Panc1 (cell line): ENCODE measurements at regions not wholly inside any gene's neighbourhood (a gene's known extent, or its start where the extent isn't known, plus 50 kb on each side); places are given as distances from the start of the nearest gene placed in this dataset.
"Not testable (repeated sequence)": the region's sequence is repeated elsewhere in the genome, so short reads cannot be mapped to it uniquely, and the experiment has no call there.

Experiments used
- CTCF ChIP-seq: fragments of 450-650 bp; IDR thresholded peaks from 2 replicates; pipeline ENCODE4 v1.5.1; 2017; ENCODE audit warnings: mild to moderate bottlenecking
- POLR2AphosphoS5 ChIP-seq: IDR thresholded peaks from 2 replicates; pipeline ENCODE4 v1.6.1; 2012; ENCODE audit warnings: mild to moderate bottlenecking, low read depth, low read length, moderate library complexity
- REST ChIP-seq, 2 experiments: IDR thresholded peaks; 2 replicates each; pipeline ENCODE4 v1.6.1; 2011 to 2012; ENCODE audit warnings: low read depth in 2 of 2, control low read depth in 1 of 2, low read length in 1 of 2, mild to moderate bottlenecking in 1 of 2, moderate library complexity in 1 of 2; ENCODE audit not compliant: insufficient read depth in 1 of 2
- TCF7L2 ChIP-seq: IDR thresholded peaks from 2 replicates; pipeline ENCODE4 v1.6.1; 2011; ENCODE audit warnings: mild to moderate bottlenecking, low read depth, low read length, inconsistent platforms

- TF ChIP-seq CTCF; POLR2AphosphoS5; REST (IDR thresholded peaks at IDR 0.05; ENCODE audit: insufficient read depth in 1 of 2, low read depth in 2 of 2, low read length in 1 of 2); TCF7L2: not testable (repeated sequence)
These were observed 287.6 kb upstream of the PPARGC1A start for GRCh38 chr4:24177443-24177842.
